SK-N-SH (cell line): ENCODE measurements at regions not wholly inside any gene's neighbourhood (a gene's known extent, or its start where the extent isn't known, plus 50 kb on each side); places are given as distances from the start of the nearest gene placed in this dataset.

Source experiments
- CTCF ChIP-seq: fragments of 200-600 bp; sonication (generic); IDR thresholded peaks from 2 replicates; pipeline ENCODE4 v1.6.1; 2017; ENCODE audit warnings: antibody characterized with exemption, mild to moderate bottlenecking, moderate library complexity
- EP300 ChIP-seq, 2 experiments: IDR thresholded peaks; 2 replicates each; pipeline versions ENCODE4 v1.4.0 to v1.6.1; 2012; ENCODE audit warnings: borderline replicate concordance in 1 of 2, low read depth in 1 of 2, low read length in 1 of 2
- EZH2phosphoT487 ChIP-seq: fragments of 200-600 bp; sonication (generic); IDR thresholded peaks from 2 replicates; pipeline ENCODE4 v1.6.1; 2017; ENCODE audit warnings: low read depth, mixed run types, mild to moderate bottlenecking, antibody characterized with exemption, moderate library complexity, borderline replicate concordance
- TF ChIP-seq, protein P1 (sequence below): IDR thresholded peaks from 2 replicates; pipeline ENCODE4 v1.4.0; 2012; ENCODE audit warnings: low read depth, borderline replicate concordance

GRCh38 chr4:32043248-32043633, 1323.1 kb downstream of the PCDH7 start:
- TF ChIP-seq CTCF, result no peak
- TF ChIP-seq EZH2phosphoT487, result no peak
- TF ChIP-seq, protein P1, sequence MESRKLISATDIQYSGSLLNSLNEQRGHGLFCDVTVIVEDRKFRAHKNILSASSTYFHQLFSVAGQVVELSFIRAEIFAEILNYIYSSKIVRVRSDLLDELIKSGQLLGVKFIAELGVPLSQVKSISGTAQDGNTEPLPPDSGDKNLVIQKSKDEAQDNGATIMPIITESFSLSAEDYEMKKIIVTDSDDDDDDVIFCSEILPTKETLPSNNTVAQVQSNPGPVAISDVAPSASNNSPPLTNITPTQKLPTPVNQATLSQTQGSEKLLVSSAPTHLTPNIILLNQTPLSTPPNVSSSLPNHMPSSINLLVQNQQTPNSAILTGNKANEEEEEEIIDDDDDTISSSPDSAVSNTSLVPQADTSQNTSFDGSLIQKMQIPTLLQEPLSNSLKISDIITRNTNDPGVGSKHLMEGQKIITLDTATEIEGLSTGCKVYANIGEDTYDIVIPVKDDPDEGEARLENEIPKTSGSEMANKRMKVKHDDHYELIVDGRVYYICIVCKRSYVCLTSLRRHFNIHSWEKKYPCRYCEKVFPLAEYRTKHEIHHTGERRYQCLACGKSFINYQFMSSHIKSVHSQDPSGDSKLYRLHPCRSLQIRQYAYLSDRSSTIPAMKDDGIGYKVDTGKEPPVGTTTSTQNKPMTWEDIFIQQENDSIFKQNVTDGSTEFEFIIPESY, result no peak
- TF ChIP-seq EP300 (IDR thresholded peaks at IDR 0.05; ENCODE audit: borderline replicate concordance in 1 of 2, low read depth in 1 of 2, low read length in 1 of 2), result no peak
